ENCODE measurements at regions not wholly inside any gene's neighbourhood (a gene's known extent, or its start where the extent isn't known, plus 50 kb on each side); places are given as distances from the start of the nearest gene placed in this dataset.

- in situ Hi-C loops (cut with MboI; ENCODE audit: low pct_unique_long_range_greater_than_20kb, low sequenced_read_pairs) = loop anchor here (25.0 kb wide), 1 partner anchor 802 kb away; no protein-coding TSS in a partner anchor
- DNase-seq = no peak
Observed at GRCh38 chr10:123585477-123586445, 80.4 kb upstream of the GPR26 start.

- no peak for DNase-seq
- in situ Hi-C loops (cut with MboI; ENCODE audit: low pct_unique_long_range_greater_than_20kb, low sequenced_read_pairs) = loop anchor here (25.0 kb wide), 1 partner anchor 800 kb away; no protein-coding TSS in a partner anchor
Observed at GRCh38 chr10:123587110-123587509, 79.0 kb upstream of the GPR26 start.

DNA sequence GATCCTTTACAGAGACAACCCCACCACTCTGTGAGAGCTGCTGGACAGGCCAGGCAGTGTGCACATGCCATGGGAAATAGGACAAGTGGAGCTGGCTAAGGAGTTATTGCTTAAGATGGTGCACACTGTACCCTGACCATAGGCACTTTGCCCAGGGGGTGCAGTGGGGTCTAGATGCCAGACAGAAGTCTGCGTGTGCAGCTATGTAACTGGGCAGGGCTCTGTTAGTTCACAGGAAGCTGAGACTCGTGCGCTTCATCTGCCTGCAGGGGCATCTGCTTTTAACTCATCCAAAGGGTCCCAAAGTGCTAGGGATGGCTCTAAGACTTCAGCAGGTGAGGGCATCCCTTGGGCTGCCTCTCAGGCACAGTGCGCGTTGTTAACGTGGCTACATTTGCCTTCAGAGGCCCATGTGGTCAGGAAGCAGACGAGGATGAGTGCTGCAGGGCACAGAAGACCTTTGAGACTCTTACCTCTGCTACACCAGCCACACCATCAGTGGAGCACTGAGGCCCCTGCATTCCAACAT lies 77.7 kb upstream of the GPR26 start:
- in situ Hi-C loops (cut with MboI; ENCODE audit: low pct_unique_long_range_greater_than_20kb, low sequenced_read_pairs) = loop anchor here (25.0 kb wide), 1 partner anchor 799 kb away; no protein-coding TSS in a partner anchor
- DNase-seq = no peak

GRCh38 chr10:123595661-123596060 lies 70.5 kb upstream of the GPR26 start:
- in situ Hi-C loops (cut with MboI; ENCODE audit: low pct_unique_long_range_greater_than_20kb, low sequenced_read_pairs) = loop anchor here (25.0 kb wide), 1 partner anchor 792 kb away; no protein-coding TSS in a partner anchor
- DNase-seq = no peak

GRCh38 chr10:123597676-123598075 lies 68.5 kb upstream of the GPR26 start:
- DNase-seq = no peak
- in situ Hi-C loops (cut with MboI; ENCODE audit: low pct_unique_long_range_greater_than_20kb, low sequenced_read_pairs) = loop anchor here (25.0 kb wide), 1 partner anchor 790 kb away; no protein-coding TSS in a partner anchor

DNA sequence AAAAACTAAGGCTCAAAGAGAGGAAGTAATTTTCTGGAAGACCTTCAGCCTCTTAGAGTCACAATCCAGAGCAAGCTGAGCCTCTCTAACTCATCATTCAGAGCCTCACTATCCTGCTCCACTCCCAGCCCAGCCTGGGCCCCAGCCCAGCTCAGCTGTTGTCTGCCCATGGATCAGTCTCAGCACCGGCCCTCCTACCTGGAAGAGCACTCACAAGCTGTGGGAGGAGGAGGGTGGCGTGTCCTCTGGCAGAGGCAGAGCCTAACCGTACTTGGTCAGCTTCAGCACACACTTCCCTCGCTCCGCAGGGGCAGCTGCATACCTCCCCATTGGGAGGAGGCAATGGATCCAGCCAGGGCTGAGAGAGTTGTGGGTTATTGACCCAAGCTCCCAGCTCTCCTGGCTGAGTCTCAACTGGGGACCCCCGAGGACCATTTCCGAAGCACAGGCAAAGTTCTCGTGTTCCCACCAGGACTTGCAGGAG lies 66.7 kb upstream of the GPR26 start:
- in situ Hi-C loops (cut with MboI; ENCODE audit: low pct_unique_long_range_greater_than_20kb, low sequenced_read_pairs) = loop anchor here (25.0 kb wide), 1 partner anchor 788 kb away; no protein-coding TSS in a partner anchor
- no peak for DNase-seq

GRCh38 chr10:123600177-123600576 lies 66.0 kb upstream of the GPR26 start:
- in situ Hi-C loops (cut with MboI; ENCODE audit: low pct_unique_long_range_greater_than_20kb, low sequenced_read_pairs) = no loop called here

DNA sequence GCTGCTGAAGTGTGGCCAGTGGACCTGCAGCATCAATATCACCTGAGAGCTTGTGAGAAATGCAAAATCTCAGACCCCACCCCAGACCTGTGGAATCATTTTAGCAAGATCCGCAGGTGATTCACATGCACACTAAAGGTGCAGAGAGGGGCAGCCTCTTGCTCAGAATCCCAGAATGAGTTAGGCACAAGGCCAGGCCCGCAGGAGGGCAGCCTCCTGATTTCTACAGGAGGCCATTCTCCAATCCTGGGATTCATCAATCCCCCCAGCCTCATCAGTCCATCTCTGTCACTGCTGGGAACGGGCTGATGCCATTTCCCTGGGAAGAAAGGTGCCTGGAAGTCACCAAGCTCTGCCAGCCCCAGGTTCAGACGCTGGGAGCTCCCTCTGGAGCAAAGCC lies 63.0 kb upstream of the GPR26 start:
- in situ Hi-C loops (cut with MboI; ENCODE audit: low pct_unique_long_range_greater_than_20kb, low sequenced_read_pairs) = no loop called here
- DNase-seq = no peak

More at GRCh38 chr10:123600177-123600576, 66.0 kb upstream of the GPR26 start:
- DNase-seq = no peak

DNA sequence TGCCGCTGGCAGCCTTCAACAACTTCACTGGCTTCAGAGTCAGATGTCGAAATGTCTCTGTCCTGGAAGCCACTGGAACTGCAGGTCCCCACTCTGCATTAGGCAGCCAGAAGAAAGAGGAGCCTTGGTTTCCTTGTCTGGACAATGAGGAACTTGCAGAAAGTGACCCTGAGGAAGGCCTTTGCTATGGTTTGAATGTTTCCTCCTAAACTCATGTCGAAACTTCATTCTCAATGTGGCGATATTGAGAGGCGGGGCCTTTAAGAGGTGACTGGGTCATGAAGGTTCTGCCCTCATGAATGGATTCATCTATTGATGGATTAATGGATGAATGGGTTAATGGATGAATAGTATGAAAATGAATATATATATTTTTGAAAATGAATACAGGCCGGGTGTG lies 61.6 kb upstream of the GPR26 start:
- in situ Hi-C loops (cut with MboI; ENCODE audit: low pct_unique_long_range_greater_than_20kb, low sequenced_read_pairs) = no loop called here
- no peak for DNase-seq

DNA sequence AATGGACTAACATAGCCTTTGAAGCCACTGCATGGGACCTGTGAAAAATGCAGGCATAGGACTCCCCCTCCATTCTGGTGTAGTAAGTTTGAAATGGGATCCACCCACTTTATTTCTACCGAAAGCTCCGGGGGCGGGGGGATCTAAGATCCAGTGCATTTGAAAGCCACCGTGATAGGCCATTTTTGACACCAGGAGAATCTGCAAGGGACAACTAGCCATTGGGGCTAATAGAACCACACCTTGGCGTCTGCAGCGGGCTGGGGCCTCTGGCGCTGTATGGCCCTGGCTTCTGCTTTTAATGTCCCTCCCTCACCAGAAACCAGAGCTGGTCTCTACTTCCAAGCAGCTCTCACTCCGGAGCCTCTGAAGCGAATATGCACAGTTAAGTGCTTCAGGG lies 60.1 kb upstream of the GPR26 start:
- DNase-seq = no peak
- in situ Hi-C loops (cut with MboI; ENCODE audit: low pct_unique_long_range_greater_than_20kb, low sequenced_read_pairs) = no loop called here

DNA sequence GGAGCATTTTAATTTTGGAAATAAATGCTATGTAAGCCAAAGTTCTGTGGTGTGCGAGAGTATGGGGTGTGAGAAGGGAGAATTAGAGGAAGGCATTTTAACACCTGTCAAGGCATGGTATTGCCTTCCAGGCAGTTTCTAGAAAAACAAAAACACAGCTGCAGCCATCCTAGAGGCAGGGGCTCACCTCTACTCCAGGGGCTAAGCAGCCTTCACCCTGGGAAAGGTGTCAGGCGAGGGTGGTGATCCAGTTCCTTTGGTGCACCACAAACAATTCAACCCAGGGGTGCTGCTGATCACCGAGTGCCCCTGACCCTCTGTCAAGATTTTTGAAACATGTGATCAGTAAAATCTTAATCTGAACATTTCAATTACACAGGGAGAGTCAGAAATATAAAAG lies 59.2 kb upstream of the GPR26 start:
- no peak for DNase-seq
- in situ Hi-C loops (cut with MboI; ENCODE audit: low pct_unique_long_range_greater_than_20kb, low sequenced_read_pairs) = no loop called here

DNA sequence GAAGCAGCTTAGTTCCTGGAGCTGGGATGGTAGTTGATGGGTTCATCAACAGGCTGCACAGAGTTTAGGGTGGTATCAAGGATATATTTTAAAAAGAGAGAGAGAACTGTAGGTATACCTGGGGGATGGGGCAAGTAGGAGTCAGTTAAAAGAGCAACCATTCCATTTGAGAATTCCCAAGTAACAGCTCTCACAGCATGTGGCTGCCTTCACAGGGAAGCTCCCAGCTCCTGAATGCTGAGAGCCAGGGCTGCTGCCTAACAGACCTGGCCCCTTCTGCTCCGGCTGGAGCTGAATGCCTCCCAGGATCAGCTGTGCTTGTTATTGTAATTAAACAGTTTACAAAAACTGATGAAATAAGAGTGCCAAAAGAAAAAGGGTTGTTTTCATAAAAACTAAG lies 58.8 kb upstream of the GPR26 start:
- DNase-seq = no peak
- in situ Hi-C loops (cut with MboI; ENCODE audit: low pct_unique_long_range_greater_than_20kb, low sequenced_read_pairs) = no loop called here

- in situ Hi-C loops (cut with MboI; ENCODE audit: low pct_unique_long_range_greater_than_20kb, low sequenced_read_pairs) = no loop called here
- no peak for DNase-seq
Observed at GRCh38 chr10:123608047-123608446, 58.1 kb upstream of the GPR26 start.

DNA sequence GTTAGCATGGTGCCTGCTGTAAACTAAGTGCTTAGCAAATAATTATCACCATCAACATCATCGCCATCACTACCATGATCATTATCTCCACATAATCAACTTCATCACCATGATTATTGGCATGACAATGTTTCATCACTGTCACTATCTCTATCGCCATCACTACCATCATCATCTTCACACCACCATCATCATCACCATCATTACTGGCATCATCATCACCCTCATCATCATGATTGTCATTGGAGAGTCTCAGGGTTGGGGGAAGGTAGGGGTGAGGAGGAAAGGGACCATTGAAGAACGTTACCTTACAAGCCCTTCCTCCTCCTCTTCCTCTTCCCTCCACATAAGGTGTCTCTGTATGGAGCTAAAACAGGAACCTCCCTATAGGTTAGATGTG lies 54.9 kb upstream of the GPR26 start:
- DNase-seq = no peak
- in situ Hi-C loops (cut with MboI; ENCODE audit: low pct_unique_long_range_greater_than_20kb, low sequenced_read_pairs) = no loop called here

DNA sequence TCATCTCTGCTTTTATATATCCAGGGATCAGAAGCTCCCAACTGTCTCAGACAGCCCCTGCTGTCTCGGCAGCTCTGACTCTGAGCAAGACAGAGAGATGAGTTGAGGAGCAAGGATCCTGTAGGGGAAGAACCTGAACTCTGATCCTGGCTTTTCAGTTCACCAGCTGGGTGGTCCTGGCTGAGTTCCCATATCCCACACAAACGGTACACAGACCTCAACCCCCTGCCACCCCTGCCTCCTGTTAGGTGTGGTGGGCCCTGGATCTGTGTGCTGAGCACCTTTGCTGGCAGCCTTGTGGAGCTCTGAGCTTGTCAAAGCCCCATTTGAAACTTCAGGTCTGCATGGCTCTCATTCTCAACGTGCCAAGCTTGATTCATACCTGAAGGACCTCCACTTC lies 54.3 kb upstream of the GPR26 start:
- in situ Hi-C loops (cut with MboI; ENCODE audit: low pct_unique_long_range_greater_than_20kb, low sequenced_read_pairs) = no loop called here
- DNase-seq = no peak

DNA sequence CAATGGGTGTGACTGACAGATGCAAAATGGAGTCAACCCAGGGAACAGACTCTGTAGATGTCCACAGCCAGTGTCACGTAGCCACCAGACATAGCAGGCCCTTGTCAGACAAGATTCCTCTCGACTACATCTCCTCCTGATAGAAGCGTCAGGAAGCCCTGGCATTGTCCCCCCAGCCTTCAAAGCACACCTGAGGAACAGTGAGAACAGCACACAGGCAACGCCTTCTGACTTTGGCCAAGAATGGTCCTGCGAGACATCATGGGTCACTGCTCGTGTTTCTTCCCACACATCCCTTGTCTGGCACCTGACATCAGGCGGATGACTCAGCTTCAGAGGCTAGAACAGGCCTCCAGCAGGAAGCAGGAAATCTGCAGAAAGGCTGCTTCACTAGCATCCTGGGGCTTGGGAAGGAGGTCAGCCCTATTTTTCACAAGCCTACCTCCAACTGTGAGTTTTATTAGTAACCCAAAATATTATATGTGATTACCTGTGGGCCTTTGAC lies 52.8 kb upstream of the GPR26 start:
- in situ Hi-C loops (cut with MboI; ENCODE audit: low pct_unique_long_range_greater_than_20kb, low sequenced_read_pairs) = no loop called here
- no peak for DNase-seq

- in situ Hi-C loops (cut with MboI; ENCODE audit: low pct_unique_long_range_greater_than_20kb, low sequenced_read_pairs) = no loop called here
- DNase-seq = peak; percentile 41
Observed at GRCh38 chr10:123614888-123615287, 51.3 kb upstream of the GPR26 start.
